Muscle of leg (tissue), 3 donors: ENCODE measurements at regions not wholly inside any gene's neighbourhood (a gene's known extent, or its start where the extent isn't known, plus 50 kb on each side); places are given as distances from the start of the nearest gene placed in this dataset.

Experiments used
- DNase-seq: peaks from one replicate; pipeline ENCODE4 v3.0.0; 2013
- H3K27ac ChIP-seq: one replicate; pipeline ENCODE4 v1.5.1; 2013; ENCODE audit warnings: mild to moderate bottlenecking, low read length, control low read depth
- H3K27me3 ChIP-seq: one replicate; pipeline ENCODE4 v1.6.1; 2013; ENCODE audit warnings: low read length; ENCODE audit not compliant: control insufficient read depth, insufficient read depth
- H3K36me3 ChIP-seq: one replicate; pipeline ENCODE4 v1.6.1; 2013; ENCODE audit warnings: low read length; ENCODE audit not compliant: control insufficient read depth, insufficient read depth
- H3K4me1 ChIP-seq: one replicate; pipeline ENCODE4 v1.6.1; 2013; ENCODE audit warnings: low read length; ENCODE audit not compliant: control insufficient read depth, insufficient read depth
- H3K4me3 ChIP-seq: one replicate; pipeline ENCODE4 v1.5.1; 2013; ENCODE audit warnings: low read length, control low read depth
- H3K9me3 ChIP-seq: replicated peaks from 2 replicates; pipeline ENCODE4 v1.6.1; 2013; ENCODE audit warnings: low read depth, low read length; ENCODE audit not compliant: control insufficient read depth
- WGBS: methylation state at CpG from one replicate; pipeline ENCODE4 v1.1.5; 2013; ENCODE audit warnings: missing lambda C conversion rate; ENCODE audit not compliant: insufficient coverage; 5-methylcytosine and 5-hydroxymethylcytosine counted together

- Histone ChIP-seq H3K27me3 (no peaks in the 10 kb centered on the region), H3K36me3 (no peaks in the 10 kb centered on the region), H3K9me3 (no peaks in the 10 kb centered on the region), H3K27ac (no peak overlapping the region), H3K4me3 (no peak overlapping the region), H3K4me1 (peaks cover 29% of the 10 kb centered on the region)
- DNase-seq, result no peak
- WGBS, result 30% methylated on average over 2 of the region's 3 CpGs
Measured at GRCh38 chr1:201610858-201611257, 71.9 kb downstream of the NAV1 start.

DNA sequence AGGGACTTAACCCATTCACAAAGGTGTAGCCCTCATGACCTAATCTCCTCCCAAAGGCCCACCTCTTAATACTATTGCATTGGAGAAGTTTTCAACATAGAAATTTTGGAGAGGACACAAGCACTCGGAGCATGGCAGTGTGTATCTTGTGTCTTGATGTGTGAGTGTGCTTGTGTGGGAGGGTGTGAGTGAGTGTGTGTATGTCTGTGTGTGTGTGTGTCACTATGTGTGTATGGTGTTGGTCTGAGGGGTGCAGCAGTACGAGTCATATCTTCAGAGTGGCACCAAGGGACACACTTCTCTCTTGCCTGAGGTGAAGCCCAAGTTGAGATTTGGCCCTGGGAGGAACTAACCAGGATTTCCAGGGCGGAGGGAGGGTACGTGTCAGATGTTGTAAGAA is 73.7 kb downstream of the NAV1 start:
- Histone ChIP-seq H3K9me3 (no peaks in the 10 kb centered on the region), H3K4me1 (peaks cover 29% of the 10 kb centered on the region), H3K27ac (no peak overlapping the region), H3K4me3 (no peak overlapping the region), H3K27me3 (no peaks in the 10 kb centered on the region), H3K36me3 (no peaks in the 10 kb centered on the region)
- DNase-seq, result no peak
- 90% methylated on average over 4 of the region's 4 CpGs for WGBS

- Histone ChIP-seq H3K27me3 (no peaks in the 10 kb centered on the region), H3K36me3 (no peaks in the 10 kb centered on the region), H3K9me3 (no peaks in the 10 kb centered on the region), H3K27ac (no peak overlapping the region), H3K4me1 (peaks cover 17% of the 10 kb centered on the region), H3K4me3 (no peak overlapping the region)
- 12% methylated on average over 5 of the region's 22 CpGs for WGBS
- peak; percentile 62 for DNase-seq
Measured at GRCh38 chr1:201614262-201615015, 75.5 kb downstream of the NAV1 start.

GRCh38 chr1:201617157-201617556 is 78.2 kb downstream of the NAV1 start:
- no peaks in the 10 kb centered on the region for H3K36me3 ChIP-seq
- no peak for DNase-seq
- no peaks in the 10 kb centered on the region for H3K9me3 ChIP-seq
- no peaks in the 10 kb centered on the region for H3K27me3 ChIP-seq
- peaks cover 5% of the 10 kb centered on the region for H3K4me1 ChIP-seq
- no CpG with 5 or more reads among the region's 3 CpGs for WGBS
- H3K27ac ChIP-seq, result no peak overlapping the region
- H3K4me3 ChIP-seq, result no peak overlapping the region

DNA sequence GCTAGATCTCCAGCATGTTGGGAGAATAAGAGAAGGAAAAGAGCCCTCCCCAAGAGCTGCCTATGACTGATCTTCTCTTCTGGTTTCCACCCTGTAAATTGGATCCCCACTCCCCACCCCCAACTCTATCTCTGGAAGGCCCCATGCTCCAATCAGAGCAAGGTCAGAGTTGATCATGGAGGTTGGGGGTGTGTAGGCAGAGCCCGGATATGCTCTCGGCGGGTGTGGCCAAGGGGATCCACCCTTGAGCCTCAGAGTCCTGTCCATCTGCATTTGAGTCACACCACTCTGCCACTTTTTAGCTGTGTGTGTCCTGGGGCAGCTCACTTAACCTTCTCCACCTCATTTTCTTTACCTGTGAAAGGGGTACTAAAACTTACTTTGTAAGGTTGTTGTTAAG is 79.5 kb downstream of the NAV1 start:
- H3K27me3 ChIP-seq, result no peaks in the 10 kb centered on the region
- peaks cover 4% of the 10 kb centered on the region for H3K36me3 ChIP-seq
- no CpG with 5 or more reads among the region's 3 CpGs for WGBS

GRCh38 chr1:201618905-201619304 is 80.0 kb downstream of the NAV1 start:
- WGBS, result no CpG with 5 or more reads among the region's 5 CpGs

More for the DNA sequence above, 79.5 kb downstream of the NAV1 start:
- peaks cover 5% of the 10 kb centered on the region for H3K4me1 ChIP-seq
- H3K4me3 ChIP-seq, result no peak overlapping the region
- no peaks in the 10 kb centered on the region for H3K9me3 ChIP-seq
- no peak for DNase-seq
- no peak overlapping the region for H3K27ac ChIP-seq

DNA sequence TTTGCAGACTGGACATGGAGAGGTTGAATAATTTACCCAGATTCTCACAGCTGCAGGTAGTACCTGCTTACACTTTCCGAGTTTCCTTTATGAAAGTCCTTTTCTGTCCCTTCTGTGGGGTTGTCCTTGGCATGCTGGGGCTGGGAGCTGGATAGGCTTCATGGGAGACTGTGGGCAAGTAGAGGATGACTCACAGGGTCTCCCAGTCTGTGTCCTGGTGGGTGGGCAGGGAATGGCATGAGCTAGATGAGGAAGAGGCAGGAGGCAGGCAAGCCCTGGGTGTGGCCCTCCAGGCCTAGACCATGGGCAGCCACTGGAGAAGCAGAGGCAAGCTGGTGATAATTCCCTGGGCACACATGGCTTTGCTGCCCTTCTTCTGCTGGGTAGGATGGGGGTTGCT is 80.6 kb downstream of the NAV1 start:
- WGBS, result 80% methylated on average over 1 of the region's 1 CpG
- no peak for DNase-seq
- H3K9me3 ChIP-seq, result no peaks in the 10 kb centered on the region

More at GRCh38 chr1:201618905-201619304, 80.0 kb downstream of the NAV1 start:
- peaks cover 8% of the 10 kb centered on the region for H3K36me3 ChIP-seq
- no peak for DNase-seq
- no peak overlapping the region for H3K4me3 ChIP-seq
- H3K27me3 ChIP-seq, result no peaks in the 10 kb centered on the region
- no peak overlapping the region for H3K27ac ChIP-seq
- H3K4me1 ChIP-seq, result peaks cover 5% of the 10 kb centered on the region
- H3K9me3 ChIP-seq, result no peaks in the 10 kb centered on the region

GRCh38 chr1:201622353-201622752 is 83.4 kb downstream of the NAV1 start:
- WGBS, result 10% methylated on average over 2 of the region's 4 CpGs
- no peaks in the 10 kb centered on the region for H3K27me3 ChIP-seq
- H3K36me3 ChIP-seq, result peaks cover 15% of the 10 kb centered on the region
- no peak overlapping the region for H3K27ac ChIP-seq
- H3K4me3 ChIP-seq, result no peak overlapping the region
- no peaks in the 10 kb centered on the region for H3K4me1 ChIP-seq
- DNase-seq, result no peak
- no peaks in the 10 kb centered on the region for H3K9me3 ChIP-seq

More for the DNA sequence above, 80.6 kb downstream of the NAV1 start:
- H3K36me3 ChIP-seq, result peaks cover 10% of the 10 kb centered on the region
- H3K27ac ChIP-seq, result no peak overlapping the region
- H3K4me3 ChIP-seq, result no peak overlapping the region
- H3K4me1 ChIP-seq, result peaks cover 2% of the 10 kb centered on the region
- H3K27me3 ChIP-seq, result no peaks in the 10 kb centered on the region

DNA sequence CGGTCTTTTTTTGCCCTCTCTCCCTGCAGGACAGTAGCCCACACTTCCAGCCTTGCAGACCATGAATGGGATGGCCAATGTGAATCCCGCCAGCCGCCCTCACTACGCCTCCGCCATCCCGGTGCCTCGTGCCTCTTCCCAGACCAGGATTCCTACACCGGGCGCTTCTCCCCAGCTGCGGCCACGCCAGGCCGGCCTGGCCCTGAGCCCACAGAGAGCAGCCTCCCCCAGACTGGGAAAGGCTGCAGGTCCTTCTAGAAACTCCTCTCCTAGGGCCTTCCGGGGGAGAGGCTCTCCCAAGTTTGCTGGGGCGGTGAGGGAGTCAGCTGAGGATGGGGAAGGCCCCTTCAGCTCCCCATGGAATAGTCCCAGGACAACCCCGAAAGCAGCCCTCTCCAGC is 83.9 kb downstream of the NAV1 start:
- no peak for DNase-seq
- 80% methylated on average over 8 of the region's 15 CpGs for WGBS
- no peak overlapping the region for H3K4me3 ChIP-seq

DNA sequence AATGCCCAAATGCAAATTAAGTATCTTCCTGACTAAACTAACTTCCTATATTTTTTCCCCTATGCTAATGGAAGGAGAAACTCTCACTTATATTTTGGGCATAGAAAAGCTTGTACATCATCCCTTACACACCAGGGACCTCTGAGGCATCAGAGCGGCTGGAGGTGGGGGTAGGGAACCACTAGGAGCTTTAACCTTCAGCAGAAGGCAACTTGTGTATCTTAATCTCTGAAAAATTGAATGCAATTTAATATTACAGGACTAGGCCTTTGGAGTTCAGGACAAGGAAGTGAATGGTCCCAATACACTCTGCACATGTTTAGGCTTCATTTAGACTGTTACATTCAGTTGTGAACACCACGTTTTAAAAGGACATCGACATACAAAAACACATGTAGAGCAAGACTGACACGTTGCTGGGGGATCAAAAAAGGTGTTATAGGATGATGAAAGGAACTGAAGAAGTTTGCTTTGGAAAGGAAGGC is 85.9 kb downstream of the NAV1 start:
- no peak overlapping the region for H3K27ac ChIP-seq
- H3K27me3 ChIP-seq, result no peaks in the 10 kb centered on the region
- no CpG with 5 or more reads among the region's 4 CpGs for WGBS
- peaks cover 21% of the 10 kb centered on the region for H3K36me3 ChIP-seq
- H3K9me3 ChIP-seq, result no peaks in the 10 kb centered on the region
- no peak for DNase-seq
- peaks cover 7% of the 10 kb centered on the region for H3K4me1 ChIP-seq
- no peak overlapping the region for H3K4me3 ChIP-seq

More for the DNA sequence above, 83.9 kb downstream of the NAV1 start:
- Histone ChIP-seq H3K36me3 (peaks cover 15% of the 10 kb centered on the region), H3K27me3 (no peaks in the 10 kb centered on the region), H3K4me1 (no peaks in the 10 kb centered on the region), H3K27ac (no peak overlapping the region), H3K9me3 (no peaks in the 10 kb centered on the region)
